ENCODE measurements at regions not wholly inside any gene's neighbourhood (a gene's known extent, or its start where the extent isn't known, plus 50 kb on each side); places are given as distances from the start of the nearest gene placed in this dataset.

GRCh38 chr10:44314802-44315460, 70.0 kb downstream of the CXCL12 start:
- no peak for DNase-seq
- no peaks in the 10 kb centered on the region for H3F3A ChIP-seq (ENCODE audit: insufficient read depth, low read depth)
- no peaks in the 10 kb centered on the region for H3K36me3 ChIP-seq (ENCODE audit: low read depth)
- no peaks in the 10 kb centered on the region for H4K20me1 ChIP-seq (ENCODE audit: insufficient read depth)
- H3K4me1 ChIP-seq (replicated peaks; ENCODE audit: insufficient read depth): no peaks in the 10 kb centered on the region
- intact Hi-C loops (cut with micrococcal nuclease; ENCODE audit: unreplicated experiment): no loop called here
- no peaks in the 10 kb centered on the region for H3K9me3 ChIP-seq (ENCODE audit: insufficient read depth, low read depth)
- no peak overlapping the region for H2AFZ ChIP-seq
- no peak for TF ChIP-seq EZH2 (IDR thresholded peaks at IDR 0.05; ENCODE audit: low read depth)
- TF ChIP-seq, protein P1, sequence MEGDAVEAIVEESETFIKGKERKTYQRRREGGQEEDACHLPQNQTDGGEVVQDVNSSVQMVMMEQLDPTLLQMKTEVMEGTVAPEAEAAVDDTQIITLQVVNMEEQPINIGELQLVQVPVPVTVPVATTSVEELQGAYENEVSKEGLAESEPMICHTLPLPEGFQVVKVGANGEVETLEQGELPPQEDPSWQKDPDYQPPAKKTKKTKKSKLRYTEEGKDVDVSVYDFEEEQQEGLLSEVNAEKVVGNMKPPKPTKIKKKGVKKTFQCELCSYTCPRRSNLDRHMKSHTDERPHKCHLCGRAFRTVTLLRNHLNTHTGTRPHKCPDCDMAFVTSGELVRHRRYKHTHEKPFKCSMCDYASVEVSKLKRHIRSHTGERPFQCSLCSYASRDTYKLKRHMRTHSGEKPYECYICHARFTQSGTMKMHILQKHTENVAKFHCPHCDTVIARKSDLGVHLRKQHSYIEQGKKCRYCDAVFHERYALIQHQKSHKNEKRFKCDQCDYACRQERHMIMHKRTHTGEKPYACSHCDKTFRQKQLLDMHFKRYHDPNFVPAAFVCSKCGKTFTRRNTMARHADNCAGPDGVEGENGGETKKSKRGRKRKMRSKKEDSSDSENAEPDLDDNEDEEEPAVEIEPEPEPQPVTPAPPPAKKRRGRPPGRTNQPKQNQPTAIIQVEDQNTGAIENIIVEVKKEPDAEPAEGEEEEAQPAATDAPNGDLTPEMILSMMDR (conservative IDR thresholded peaks at IDR 0.05): no peak
- ChIA-PET CTCF (no interaction called here), POLR2A (ENCODE audit: unreplicated experiment) (no interaction called here)
- BruUV-seq (replicated peaks): no TSS peak
- no peaks in the 10 kb centered on the region for H3K27me3 ChIP-seq (ENCODE audit: insufficient read depth, low read depth)
- no peak overlapping the region for H3K27ac ChIP-seq
- H3K79me2 ChIP-seq (ENCODE audit: low read depth): no peaks in the 10 kb centered on the region
- no peak overlapping the region for H3K4me2 ChIP-seq
- no peak overlapping the region for H3K4me3 ChIP-seq
- H3K9me2 ChIP-seq (ENCODE audit: insufficient read depth): no peaks in the 10 kb centered on the region

GRCh38 chr10:44313761-44314165, 71.1 kb downstream of the CXCL12 start:
- Histone ChIP-seq H3K4me2 (no peak overlapping the region), H3K9me3 (ENCODE audit: insufficient read depth, low read depth) (no peaks in the 10 kb centered on the region), H2AFZ (no peak overlapping the region), H4K20me1 (ENCODE audit: insufficient read depth) (no peaks in the 10 kb centered on the region), H3F3A (ENCODE audit: insufficient read depth, low read depth) (no peaks in the 10 kb centered on the region), H3K27ac (no peak overlapping the region), H3K79me2 (ENCODE audit: low read depth) (no peaks in the 10 kb centered on the region), H3K9me2 (ENCODE audit: insufficient read depth) (no peaks in the 10 kb centered on the region), H3K4me3 (no peak overlapping the region), H3K4me1 (replicated peaks; ENCODE audit: insufficient read depth) (no peaks in the 10 kb centered on the region), H3K36me3 (ENCODE audit: low read depth) (no peaks in the 10 kb centered on the region), H3K27me3 (ENCODE audit: insufficient read depth, low read depth) (no peaks in the 10 kb centered on the region)
- no peak for TF ChIP-seq EZH2 (IDR thresholded peaks at IDR 0.05; ENCODE audit: low read depth)
- TF ChIP-seq, protein P1 (conservative IDR thresholded peaks at IDR 0.05): no peak
- CTCF ChIA-PET: no interaction called here
- intact Hi-C loops (cut with micrococcal nuclease; ENCODE audit: unreplicated experiment): no loop called here
- no TSS peak for BruUV-seq (replicated peaks)
- POLR2A ChIA-PET (ENCODE audit: unreplicated experiment): no interaction called here
- DNase-seq: no peak

- BruUV-seq (replicated peaks): no TSS peak
- no peaks in the 10 kb centered on the region for H3K27me3 ChIP-seq (ENCODE audit: insufficient read depth, low read depth)
- intact Hi-C loops (cut with micrococcal nuclease; ENCODE audit: unreplicated experiment): no loop called here
- H3F3A ChIP-seq (ENCODE audit: insufficient read depth, low read depth): no peaks in the 10 kb centered on the region
- CTCF ChIA-PET: no interaction called here
- H3K36me3 ChIP-seq (ENCODE audit: low read depth): no peaks in the 10 kb centered on the region
- H3K4me2 ChIP-seq: no peak overlapping the region
- no peak overlapping the region for H3K4me3 ChIP-seq
- no peaks in the 10 kb centered on the region for H3K79me2 ChIP-seq (ENCODE audit: low read depth)
- H3K27ac ChIP-seq: no peak overlapping the region
- H3K9me3 ChIP-seq (ENCODE audit: insufficient read depth, low read depth): no peaks in the 10 kb centered on the region
- H4K20me1 ChIP-seq (ENCODE audit: insufficient read depth): no peaks in the 10 kb centered on the region
- H2AFZ ChIP-seq: no peak overlapping the region
- TF ChIP-seq, protein P1 (conservative IDR thresholded peaks at IDR 0.05): no peak
- no peak for TF ChIP-seq EZH2 (IDR thresholded peaks at IDR 0.05; ENCODE audit: low read depth)
- POLR2A ChIA-PET (ENCODE audit: unreplicated experiment): no interaction called here
- no peaks in the 10 kb centered on the region for H3K4me1 ChIP-seq (replicated peaks; ENCODE audit: insufficient read depth)
- DNase-seq: no peak
- H3K9me2 ChIP-seq (ENCODE audit: insufficient read depth): no peaks in the 10 kb centered on the region
These were observed 72.5 kb downstream of the CXCL12 start for GRCh38 chr10:44312401-44312800.

Measured in PC-9 (cell line).